Stimulated activated CD8-positive, alpha-beta memory T cell treated with anti-CD3 and anti-CD28 coated beads, Interleukin-7, amount 100 ng/mL, for 24 hours (primary cell): ENCODE measurements at regions not wholly inside any gene's neighbourhood (a gene's known extent, or its start where the extent isn't known, plus 50 kb on each side); places are given as distances from the start of the nearest gene placed in this dataset.

Experiments used
- DNase-seq: peaks from one replicate; pipeline ENCODE4 v3.0.0-alpha.2; 2020; ENCODE audit warnings: low read depth

DNA sequence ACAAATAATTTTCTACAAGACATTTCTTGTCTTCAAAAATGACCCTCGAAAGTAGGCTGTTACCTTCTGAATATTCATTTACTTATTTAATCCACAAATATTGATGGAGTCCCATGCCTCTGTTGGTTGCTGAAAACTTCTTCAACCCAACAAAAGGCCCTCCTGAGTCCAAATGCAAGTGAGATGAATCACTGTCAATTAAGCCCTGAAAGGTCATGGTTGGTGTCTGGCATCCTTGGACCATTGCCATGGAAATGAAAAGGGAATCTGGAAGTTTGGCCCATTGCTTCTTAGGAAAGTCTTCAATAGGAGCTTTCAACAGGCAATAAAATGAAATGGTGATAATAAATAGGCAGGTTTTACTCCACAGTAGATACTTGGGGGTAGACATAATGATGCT is 364.7 kb upstream of the DYNLRB2 start:
- no peak for DNase-seq

DNA sequence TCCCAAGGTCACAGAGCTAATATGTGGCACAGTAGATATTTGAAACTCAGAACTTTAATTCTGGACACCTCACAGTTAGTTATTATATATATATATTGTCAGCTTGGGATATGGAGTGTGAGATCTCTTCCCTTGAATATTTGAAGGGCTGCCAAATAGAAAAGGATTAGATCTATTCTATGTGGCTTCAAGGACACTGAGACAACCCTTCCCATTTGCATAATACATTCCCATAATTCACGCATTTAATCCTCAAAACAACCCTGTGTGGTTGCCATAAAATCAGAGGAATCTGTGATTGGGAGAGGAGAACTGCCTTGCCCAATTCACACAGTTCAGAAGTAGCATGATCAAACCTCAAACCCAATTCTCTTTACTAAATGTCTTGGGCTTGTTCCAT is 365.8 kb upstream of the DYNLRB2 start:
- no peak for DNase-seq

DNA sequence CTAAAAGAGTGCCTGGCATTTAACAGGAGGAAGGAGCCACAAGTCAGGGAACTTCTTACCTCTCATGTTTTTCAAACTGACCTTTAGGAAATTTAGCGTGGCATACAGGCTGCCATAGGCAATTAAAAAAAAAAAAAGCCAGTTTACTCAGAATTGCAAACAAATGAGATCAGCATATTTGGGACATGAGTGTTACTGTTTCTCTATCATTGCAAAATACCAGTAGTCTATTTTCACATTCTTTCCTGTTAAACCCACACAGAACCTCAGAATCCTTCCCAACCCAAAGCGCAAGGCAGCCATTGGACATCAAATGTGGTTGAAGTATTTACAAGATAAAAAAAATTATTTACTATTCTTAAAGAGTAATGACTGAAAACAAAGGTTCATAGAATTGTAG is 366.4 kb upstream of the DYNLRB2 start:
- DNase-seq = no peak

DNA sequence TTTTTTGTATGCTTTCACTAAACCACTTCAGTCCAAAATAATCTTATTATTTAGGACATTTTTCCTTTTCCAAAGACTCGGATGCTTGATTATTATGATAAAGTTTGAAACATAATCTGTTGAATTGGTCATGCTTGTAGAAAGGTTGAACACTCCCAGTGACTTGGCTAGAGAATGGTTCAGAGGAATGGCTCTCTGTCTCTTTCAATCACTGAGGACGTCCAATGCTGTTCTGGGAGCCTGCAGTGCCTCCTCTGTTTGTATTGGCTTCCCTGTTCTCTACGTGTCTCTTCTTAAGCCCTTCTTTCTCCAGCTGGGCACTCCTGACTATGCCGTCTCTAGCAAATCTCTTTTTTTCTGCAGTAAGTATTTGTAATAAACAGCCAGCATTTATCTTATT is 369.0 kb upstream of the DYNLRB2 start:
- no peak for DNase-seq

DNA sequence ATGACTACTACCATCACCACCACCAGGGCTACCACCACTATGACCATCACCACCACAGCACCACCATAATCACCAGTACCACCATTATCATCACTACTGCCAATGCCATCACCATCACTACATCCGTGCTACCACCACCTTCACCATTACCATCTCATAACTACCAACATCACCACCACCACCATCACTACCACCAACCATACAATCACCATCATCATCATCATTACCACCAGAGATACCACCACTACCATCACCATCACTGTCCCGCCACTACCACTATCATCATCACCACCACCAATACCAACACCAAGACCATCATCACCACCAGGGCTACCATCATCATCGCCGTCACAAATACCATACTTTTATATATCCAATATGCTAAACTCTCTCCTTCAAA is 369.6 kb upstream of the DYNLRB2 start:
- DNase-seq = no peak

DNA sequence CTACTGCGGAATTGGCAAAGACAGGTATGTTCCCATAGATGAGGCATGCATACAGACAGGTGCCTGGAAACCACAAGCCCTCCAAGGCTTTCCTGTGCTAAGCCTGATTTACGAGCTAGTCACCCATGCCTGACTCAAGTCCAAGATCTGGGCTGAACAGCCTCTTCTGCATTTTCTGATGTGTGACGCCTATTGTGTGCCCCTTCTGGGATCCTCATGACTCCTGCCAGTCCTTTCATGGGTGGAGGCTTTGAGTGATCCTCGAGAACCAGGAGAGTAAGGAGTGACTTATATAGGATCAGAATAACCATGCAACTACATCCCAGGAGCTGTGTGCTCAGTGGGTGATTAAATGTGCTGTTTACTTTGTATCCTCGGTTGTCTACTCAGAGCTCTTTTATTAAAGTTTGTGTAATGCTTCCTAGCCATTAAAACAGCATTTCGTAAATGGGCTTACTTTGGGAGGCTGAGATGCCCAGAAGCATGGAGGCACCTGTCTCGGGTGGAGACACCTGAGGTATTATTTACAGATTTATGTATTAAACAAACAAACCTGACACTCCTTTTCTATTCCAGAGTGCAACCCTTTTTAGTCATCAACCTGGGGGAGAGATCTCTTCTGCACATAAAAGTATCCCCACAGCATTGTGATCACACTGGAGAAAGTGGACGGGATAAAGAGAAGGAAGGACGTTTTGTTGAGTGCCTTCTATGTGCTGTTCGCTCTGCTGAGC is 373.0 kb upstream of the DYNLRB2 start:
- no peak for DNase-seq

DNA sequence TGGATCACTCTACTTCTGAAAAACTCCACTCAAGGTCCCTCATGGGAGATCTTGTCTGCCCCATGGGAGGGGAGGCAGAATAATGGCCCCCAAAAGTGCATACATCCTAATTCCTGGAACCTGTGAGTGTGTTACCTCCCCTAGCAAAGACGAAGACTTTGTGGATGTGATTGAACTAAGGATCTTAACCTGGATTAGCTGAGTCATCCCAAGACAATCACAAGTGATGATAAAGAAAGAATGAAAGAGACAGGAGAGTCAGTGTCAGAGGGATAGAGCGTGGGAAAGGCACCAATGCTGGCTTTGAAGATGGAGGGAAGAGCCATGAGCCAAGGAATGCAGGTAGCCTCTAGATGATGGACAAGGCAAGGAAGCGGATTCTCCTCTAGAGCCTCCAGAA is 374.7 kb upstream of the DYNLRB2 start:
- DNase-seq = no peak

DNA sequence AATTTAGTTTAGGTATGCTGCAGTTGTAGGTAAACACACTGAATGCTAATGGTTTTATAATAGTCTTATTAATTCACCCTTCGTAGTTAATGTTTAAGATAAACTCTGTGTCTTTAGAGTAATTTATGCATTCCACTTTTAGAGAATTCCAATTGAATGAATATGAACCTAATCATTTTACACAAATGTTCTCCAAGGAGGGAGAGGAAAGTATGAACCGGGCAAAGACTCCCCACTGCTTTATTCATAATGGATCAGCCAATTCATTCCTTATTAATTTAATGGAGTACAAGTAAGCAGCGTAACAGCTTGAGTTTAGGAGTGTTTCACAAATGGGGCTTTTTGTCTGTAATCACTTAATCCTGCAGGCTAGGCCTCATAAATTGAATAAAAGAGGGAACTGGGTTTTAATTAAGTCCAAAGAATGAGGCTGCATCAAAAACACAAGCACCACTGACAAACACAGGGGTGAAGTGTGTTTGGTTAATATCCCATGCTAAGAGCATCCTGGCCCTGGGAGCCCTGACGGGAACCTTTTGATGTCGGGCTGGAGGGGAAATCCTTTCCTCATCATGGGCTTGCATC is 375.7 kb upstream of the DYNLRB2 start:
- DNase-seq = no peak

DNA sequence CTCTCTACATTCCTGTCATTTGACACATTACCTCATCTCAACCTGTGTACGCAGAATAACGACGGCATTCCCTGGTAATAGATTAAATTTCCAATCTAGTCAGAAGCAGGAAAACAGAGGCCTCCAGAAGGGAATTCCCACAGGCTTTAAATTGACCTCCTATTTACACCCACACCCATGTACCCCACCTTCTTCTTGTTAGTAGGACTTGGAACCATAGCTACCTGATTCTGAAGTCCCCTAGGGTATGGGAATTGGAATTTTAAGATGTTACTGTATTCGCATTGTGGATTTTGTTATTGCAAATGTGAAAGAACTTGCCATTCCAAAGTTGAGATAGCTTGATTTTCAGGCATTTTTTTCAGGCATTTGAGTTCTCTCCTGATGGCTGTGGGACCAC is 377.5 kb upstream of the DYNLRB2 start:
- DNase-seq = no peak

DNA sequence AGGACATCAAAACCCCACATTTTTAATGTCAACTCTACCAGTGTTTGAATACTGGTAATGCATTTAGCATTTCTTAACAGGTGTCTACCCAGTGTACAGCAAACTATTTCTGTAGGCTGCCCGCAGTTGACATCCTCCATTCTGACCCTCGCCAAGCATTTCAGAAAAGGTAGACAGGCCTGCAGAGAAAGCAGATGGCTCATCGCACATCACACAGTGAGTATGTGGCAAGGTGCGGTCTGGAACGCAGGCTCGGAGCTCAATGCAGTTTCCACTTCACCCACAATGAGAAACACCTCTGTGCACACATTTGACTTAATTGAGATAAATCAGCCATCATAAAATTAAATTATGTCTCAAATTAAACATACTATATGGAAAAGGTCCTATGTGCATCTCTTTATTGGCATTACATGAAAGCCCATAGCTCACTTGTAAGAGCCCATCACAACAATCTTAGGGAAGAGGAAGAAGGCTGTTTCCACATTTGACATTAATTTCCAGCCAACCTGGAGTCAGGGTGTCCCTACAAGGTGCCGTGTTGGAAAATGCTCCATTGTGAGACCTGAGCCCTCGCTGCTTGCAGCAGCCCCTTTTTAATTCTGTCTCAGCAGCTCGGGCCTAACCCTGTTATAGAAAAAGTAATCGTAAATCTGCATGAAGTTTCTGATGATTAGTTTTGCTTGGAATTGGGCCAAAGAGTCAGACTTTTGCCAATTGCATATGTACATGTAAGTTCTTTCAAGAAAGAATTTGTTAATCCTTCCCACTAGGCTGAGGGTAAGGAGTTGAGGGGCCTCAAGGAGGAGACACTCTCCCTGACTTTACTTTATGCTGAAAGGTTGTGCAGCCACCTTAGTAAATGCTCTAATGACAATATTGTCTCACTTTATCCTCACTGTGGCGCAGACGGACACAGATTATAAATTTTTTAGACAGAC is 378.7 kb upstream of the DYNLRB2 start:
- DNase-seq = no peak

DNA sequence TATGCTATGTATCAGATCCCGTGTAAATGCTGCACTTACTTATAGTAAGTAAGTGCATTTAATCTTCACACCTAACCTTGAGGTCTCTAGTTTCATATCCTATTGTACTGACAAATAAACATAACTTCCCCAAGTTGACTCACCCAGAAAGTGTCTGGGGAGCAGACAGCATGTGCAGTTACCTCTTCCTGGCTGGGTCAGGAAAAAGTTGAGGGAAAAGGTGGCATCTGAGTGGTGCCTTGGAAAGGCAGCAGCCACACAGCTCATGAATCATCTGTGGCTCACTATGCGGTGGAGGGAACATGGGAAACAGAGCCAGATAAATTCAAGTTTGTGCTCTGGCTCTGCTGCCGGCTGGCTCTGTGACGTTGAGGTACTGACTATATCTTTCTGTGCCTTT is 382.0 kb upstream of the DYNLRB2 start:
- no peak for DNase-seq

DNA sequence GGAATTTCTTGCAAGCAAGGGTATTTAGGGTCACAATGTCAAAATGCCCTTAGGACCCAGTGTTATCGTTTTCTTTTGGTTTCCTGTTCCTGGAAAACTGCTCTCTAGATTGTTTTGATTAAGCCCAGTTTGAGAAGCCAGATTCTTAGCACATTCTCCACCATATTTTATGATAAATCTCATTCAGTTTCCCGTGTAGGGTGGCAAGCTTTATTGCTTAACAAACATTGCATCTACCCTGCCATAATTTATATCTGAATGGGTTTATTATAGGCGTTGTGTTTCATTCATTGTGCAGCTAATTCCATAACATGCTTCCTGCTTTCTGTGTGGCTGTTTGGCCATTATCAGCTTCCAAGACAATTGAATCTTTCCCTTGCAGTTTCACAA is 389.1 kb upstream of the DYNLRB2 start:
- DNase-seq = no peak

DNA sequence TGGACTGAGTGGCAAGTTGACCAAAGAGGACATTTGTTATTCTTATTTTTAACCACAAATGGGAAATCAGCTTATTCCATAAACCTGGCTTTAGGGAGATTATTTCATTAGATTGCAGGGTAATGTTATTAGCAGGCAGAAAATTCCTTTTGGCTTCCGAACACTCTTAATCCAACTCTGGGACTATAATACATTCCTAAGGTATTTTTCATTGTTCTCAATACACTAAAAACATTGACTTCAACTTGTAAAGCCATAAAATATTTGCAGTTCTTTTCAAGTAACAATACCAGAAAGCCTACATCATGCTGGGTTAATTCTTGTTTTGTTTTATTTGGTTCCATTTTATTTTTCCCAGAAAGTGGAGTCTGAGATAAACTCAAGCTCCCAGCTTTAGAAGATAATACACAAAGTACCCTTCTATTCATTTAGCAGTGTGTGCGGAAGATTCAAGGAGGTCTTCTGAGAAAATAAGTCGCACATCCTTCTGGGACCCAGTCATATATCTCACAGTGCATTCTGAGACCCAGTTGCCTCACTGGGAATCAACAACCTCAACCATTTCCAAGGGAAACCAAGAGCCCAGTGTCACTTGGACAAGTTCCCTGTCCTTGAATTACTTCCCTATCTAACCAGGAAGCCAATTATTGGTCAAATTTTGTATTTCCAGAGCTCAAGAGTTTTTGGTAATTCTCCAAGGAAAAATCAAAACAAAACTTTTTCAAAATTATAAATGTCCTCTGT is 389.6 kb upstream of the DYNLRB2 start:
- no peak for DNase-seq

DNA sequence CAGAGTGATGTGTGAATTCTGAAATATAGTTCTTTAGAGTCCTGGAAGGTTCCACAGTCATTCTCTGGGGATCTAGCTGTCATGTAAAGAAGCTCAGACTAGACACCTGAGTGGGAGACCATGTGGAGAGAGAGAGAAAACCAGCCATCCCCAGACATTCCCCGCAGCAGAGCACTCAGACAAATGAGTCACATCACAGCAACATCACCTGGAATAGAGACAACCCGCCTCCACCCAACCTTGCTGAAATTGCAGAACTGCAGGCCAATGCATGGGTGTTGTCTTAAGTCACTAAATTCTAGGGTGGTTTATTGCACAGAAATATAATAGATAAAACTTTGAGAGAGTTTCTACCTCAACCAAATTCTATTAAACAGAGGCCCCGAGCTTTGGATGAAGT is 392.0 kb upstream of the DYNLRB2 start:
- no peak for DNase-seq

DNA sequence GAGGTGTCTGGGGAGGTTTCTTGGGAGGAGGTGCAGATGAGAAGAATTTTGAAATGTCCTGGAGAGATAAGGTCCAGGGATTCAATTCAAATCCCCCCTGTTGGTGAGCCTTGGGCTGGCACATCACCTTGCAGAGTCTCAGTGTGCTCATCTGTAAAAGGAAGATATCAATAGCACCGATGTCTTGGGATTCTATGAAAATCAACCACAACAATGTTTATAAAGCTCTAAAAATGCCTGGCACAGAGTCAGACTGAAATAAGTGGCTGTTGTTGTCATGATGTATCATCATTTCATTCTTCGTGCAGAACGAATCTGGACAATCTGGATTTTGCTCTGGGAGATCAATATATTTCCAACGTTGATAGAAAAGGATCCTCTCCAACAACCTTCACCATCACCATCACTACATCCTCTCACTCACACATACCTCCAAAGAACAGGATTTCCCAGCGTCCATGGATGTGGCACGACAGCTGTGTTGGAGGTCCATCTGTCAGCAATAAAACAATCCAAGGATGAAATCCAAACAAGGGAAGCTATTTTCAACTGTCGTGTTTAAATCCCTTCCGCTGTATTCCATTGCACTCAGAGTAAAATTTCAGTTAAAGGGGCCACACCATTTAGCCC is 393.7 kb upstream of the DYNLRB2 start:
- no peak for DNase-seq

DNA sequence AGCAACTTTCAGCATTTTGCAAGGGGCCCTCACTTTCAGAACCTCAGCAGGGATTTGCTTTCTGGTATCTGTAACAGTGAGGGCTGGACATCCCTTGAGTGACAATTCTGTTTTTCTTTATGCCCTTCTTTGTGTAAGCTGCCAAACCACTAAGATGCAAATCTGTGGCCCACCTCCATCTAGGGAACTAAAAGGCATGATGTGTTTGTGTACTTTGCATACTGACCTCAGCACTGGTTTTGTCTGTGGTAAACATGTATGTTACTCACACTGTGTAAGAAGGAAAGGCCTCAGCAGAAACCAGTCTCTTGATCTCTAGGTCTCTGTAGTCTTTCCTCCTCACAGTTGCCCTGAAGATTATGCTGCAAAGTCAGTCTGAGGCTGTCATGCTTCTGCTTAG is 396.6 kb upstream of the DYNLRB2 start:
- no peak for DNase-seq

DNA sequence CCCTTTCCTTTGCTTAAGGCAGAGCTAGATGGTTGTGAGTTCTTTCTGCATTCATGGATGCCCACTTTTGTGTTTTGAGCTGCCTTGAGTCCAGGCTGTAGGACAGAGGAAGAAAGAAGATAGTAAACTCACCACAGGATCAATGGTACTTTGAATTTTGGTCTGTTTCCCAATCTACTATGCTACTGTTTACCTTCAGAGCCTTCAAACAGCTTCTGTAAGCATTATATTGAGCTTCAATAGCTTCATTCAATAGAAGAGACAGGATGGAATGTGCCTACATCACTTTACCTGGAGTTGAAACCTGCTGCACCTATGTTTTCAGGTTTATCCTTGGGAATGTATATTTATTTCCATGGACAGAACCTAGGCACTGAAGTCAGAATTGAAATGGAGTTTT is 397.9 kb upstream of the DYNLRB2 start:
- no peak for DNase-seq

DNA sequence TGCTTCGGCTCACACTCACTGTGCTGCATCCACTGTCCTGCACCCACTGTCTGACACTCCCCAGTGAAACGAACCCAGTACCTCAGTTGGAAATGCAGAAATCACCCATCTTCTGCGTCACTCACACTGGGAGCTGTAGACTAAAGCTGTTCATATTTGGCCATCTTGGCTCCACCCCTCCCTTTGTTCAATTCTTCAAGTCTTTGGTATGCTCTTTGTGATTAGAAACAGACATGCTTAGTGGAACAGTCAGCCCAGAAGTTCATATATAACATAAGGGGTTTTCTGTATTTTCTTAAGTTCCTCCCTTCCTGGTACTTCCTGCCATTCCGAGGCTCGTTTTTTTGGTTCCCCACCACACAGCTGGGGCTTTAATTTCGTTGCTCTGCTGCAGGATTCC is 398.5 kb upstream of the DYNLRB2 start:
- no peak for DNase-seq

DNA sequence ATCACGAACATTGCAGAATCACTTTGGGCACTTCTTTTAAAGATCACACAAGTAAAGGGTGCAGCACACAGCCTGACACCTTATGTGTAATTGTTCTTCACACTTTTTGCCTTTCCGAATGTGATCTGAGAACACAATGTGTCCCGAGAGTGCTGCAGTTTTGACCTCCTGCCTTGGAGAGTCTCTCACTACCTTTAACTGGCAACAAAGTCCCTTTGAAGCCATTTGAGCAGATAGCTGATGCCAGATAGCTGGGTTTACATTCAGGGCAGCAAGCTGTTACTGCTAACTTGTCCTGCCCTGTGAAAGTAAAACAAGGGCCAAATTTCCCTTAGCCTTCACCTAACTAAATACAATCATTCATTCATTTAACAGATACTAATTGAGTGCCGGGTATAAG is 411.0 kb upstream of the DYNLRB2 start:
- no peak for DNase-seq

DNA sequence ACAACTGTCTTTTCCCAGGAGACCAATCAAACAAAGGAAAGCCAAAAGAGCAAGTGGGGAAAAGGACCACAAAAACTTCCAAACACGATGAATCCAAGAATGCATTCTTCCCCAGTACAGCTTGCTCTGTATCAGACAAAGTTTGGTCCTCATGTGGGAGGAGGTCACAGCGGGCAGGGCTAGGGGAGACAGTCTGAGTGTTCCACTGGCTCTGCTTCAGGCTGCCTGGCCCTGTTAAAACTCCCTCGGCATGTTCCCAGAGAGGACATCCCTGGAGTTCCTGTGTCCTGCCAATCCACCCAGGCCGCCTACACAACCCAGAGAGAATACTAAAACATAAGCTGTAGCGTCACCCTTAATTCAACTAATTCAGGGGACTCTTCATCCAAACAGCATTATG is 415.1 kb upstream of the DYNLRB2 start:
- no peak for DNase-seq

DNA sequence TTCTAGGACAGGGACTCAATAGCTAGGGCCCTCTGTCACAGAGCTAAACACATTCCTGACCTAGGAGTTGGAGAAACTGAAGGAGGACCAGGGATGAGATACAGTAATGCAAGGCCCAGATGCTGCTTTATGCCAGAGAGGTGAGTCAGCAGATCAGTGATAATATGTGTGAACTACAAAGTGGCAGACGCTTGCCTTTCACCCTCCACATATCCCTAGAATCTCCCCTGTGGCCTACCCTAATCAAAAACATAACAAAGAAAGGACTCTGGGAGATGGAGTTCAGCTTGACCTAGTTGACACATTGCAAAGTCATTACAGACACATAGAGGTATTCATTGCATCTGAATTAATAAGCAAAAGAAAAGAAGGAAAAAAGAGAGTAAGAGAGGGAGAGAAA is 417.6 kb upstream of the DYNLRB2 start:
- no peak for DNase-seq

DNA sequence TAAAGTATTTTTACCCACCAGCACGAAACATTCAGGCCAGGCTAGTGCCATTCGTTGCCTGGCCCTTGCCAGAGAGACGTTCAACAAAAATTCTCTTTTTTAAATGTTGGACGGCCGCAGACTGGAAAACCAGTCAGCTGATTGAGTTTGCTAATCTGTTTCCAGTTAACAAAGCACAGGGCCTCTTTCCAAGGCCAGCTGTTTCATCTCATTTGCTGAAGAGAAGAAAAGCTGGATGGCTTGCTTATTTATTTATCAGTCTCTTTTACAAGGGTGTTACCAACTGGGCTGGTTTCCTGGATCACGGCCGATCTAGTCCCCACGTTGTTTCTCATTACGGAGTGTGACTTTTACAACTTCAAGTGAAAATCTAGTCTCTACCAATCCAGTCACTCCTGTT is 418.7 kb upstream of the DYNLRB2 start:
- no peak for DNase-seq
